Hepatocyte (in vitro differentiated cells): ENCODE measurements at regions not wholly inside any gene's neighbourhood (a gene's known extent, or its start where the extent isn't known, plus 50 kb on each side); places are given as distances from the start of the nearest gene placed in this dataset.

ENCODE experiments used
- DNase-seq: peaks from one replicate; pipeline ENCODE4 v3.0.0-alpha.2; 2016; ENCODE audit warnings: low spot score
- H2AFZ ChIP-seq: fragments of 200-600 bp; sonication (generic); 2 replicates; pipeline ENCODE4 v1.6.0; 2016; ENCODE audit warnings: antibody characterized with exemption, mild to moderate bottlenecking
- H3K27ac ChIP-seq: fragments of 200-600 bp; sonication (generic); 2 replicates; pipeline ENCODE4 v1.5.1; 2016; ENCODE audit warnings: mild to moderate bottlenecking
- H3K27me3 ChIP-seq: fragments of 200-600 bp; sonication (generic); 2 replicates; pipeline ENCODE4 v1.6.1; 2016
- H3K36me3 ChIP-seq: fragments of 200-600 bp; sonication (generic); replicated peaks from 2 replicates; pipeline ENCODE4 v1.5.1; 2016; ENCODE audit warnings: low read depth; ENCODE audit not compliant: insufficient read depth
- H3K4me1 ChIP-seq: fragments of 200-600 bp; sonication (generic); 2 replicates; pipeline ENCODE4 v1.5.1; 2016; ENCODE audit warnings: mild to moderate bottlenecking, moderate library complexity; ENCODE audit not compliant: insufficient read depth
- H3K4me2 ChIP-seq: fragments of 200-600 bp; sonication (generic); 2 replicates; pipeline ENCODE4 v1.6.0; 2016
- H3K4me3 ChIP-seq: fragments of 200-600 bp; sonication (generic); 2 replicates; pipeline ENCODE4 v1.5.1; 2016; ENCODE audit warnings: mild to moderate bottlenecking
- H3K79me2 ChIP-seq: fragments of 200-600 bp; sonication (generic); 2 replicates; pipeline ENCODE4 v1.6.0; 2017; ENCODE audit warnings: mild to moderate bottlenecking
- H3K9me2 ChIP-seq: fragments of 200-600 bp; sonication (generic); replicated peaks from 2 replicates; pipeline ENCODE4 v1.6.0; 2017; ENCODE audit warnings: mild to moderate bottlenecking; ENCODE audit not compliant: insufficient read depth
- H3K9me3 ChIP-seq: fragments of 200-600 bp; sonication (generic); 2 replicates; pipeline ENCODE4 v1.5.1; 2016; ENCODE audit warnings: low read depth, mild to moderate bottlenecking
- H4K20me1 ChIP-seq: fragments of 200-600 bp; sonication (generic); 2 replicates; pipeline ENCODE4 v1.6.0; 2016; ENCODE audit warnings: mild to moderate bottlenecking; ENCODE audit not compliant: insufficient read depth, poor library complexity, severe bottlenecking
- EZH2 ChIP-seq: fragments of 200-600 bp; sonication (generic); IDR thresholded peaks from 2 replicates; pipeline ENCODE4 v1.6.1; 2016; ENCODE audit warnings: antibody characterized with exemption, mild to moderate bottlenecking, borderline replicate concordance
- EZH2phosphoT487 ChIP-seq: fragments of 200-600 bp; sonication (generic); IDR thresholded peaks from one replicate; pipeline ENCODE4 v1.6.1; 2018; ENCODE audit warnings: antibody characterized with exemption, mild to moderate bottlenecking, low read depth, moderate library complexity; ENCODE audit not compliant: unreplicated experiment, severe bottlenecking
- WGBS: methylation state at CpG from one replicate; pipeline ENCODE4 v1.1.6; 2016; ENCODE audit warnings: low lambda C conversion rate; ENCODE audit errors: missing lambda C conversion rate; 5-methylcytosine and 5-hydroxymethylcytosine counted together
- TF ChIP-seq, protein P1 (sequence below): fragments of 200-600 bp; sonication (generic); IDR thresholded peaks from 2 replicates; pipeline ENCODE4 v1.5.1; 2016; ENCODE audit warnings: antibody characterized with exemption, mild to moderate bottlenecking; ENCODE audit not compliant: poor library complexity

DNA sequence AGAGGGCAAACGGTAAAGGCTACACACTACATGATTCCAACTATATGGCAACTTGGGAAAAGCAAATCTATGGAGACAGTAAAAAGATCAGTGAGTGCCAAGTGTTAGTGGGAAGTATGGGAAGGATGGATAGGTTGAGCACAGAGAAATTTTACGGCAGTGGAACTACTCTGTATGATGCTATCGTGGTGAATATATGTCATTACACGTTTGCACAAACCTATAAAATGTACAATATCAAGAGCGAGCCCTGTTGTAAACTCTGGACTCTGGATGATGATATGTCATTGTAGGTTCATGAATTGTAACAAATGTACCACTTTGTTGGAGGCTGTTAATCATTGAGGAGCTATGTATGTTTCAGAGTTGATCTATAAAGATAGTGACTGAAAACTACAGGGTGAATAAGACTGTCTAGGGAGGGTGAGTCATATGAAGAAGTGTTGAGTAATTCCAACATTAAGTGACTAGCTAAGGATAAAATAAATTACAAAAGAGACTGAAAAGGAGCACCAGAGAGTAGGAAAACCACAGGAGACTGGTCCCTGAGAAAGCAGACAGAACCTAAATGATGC is 349.2 kb upstream of the LMO3 start:
- 71% methylated on average over 5 of the region's 5 CpGs for WGBS

DNA sequence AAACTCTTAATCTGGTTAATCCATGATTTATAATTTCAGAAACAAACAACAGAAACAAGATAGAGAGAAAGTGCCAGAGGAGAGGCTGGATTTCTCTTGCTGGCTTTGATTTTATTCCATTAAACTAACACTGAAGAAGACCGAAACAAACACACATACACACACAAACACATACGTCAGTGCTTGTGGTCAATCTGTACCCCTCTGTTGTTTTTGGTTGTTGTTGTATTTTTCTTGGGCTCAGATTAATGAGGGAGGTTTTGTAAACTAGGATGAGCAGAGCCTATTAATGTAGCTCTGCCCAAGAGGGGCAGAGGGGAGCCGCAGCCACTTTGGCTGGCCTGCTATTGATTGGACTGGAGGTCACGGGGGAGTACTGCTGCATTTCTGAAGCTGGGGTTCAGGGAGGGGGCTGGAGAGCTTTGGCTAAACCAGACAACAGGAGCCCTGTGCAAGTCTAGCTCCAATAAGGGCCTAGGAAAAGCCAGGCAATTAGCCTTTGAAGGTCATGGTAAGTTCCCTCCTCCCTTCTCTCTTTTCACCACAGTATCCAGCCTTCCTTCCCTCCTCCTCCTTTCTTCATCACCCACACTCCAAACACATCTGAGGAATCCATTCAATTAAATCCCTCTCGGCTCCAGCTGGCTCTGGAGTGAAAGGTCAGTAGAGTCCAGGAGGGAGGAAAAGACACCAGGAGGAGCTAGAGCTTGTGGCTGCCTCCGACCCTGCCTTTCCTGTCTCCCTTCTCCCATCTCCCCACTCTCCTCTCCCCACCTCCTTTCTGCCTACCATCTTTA is 344.1 kb upstream of the LMO3 start:
- Histone ChIP-seq H3K9me2 (no peaks in the 10 kb centered on the region), H3K79me2 (no peaks in the 10 kb centered on the region), H3K9me3 (no peaks in the 10 kb centered on the region), H3K4me3 (no peak overlapping the region), H3K27ac (no peak overlapping the region), H3K36me3 (no peaks in the 10 kb centered on the region), H4K20me1 (no peaks in the 10 kb centered on the region), H2AFZ (no peak overlapping the region), H3K27me3 (no peaks in the 10 kb centered on the region), H3K4me1 (no peaks in the 10 kb centered on the region), H3K4me2 (no peak overlapping the region)
- 68% methylated on average over 6 of the region's 6 CpGs for WGBS
- TF ChIP-seq EZH2phosphoT487 (no peak), EZH2 (no peak)
- TF ChIP-seq, protein P1, sequence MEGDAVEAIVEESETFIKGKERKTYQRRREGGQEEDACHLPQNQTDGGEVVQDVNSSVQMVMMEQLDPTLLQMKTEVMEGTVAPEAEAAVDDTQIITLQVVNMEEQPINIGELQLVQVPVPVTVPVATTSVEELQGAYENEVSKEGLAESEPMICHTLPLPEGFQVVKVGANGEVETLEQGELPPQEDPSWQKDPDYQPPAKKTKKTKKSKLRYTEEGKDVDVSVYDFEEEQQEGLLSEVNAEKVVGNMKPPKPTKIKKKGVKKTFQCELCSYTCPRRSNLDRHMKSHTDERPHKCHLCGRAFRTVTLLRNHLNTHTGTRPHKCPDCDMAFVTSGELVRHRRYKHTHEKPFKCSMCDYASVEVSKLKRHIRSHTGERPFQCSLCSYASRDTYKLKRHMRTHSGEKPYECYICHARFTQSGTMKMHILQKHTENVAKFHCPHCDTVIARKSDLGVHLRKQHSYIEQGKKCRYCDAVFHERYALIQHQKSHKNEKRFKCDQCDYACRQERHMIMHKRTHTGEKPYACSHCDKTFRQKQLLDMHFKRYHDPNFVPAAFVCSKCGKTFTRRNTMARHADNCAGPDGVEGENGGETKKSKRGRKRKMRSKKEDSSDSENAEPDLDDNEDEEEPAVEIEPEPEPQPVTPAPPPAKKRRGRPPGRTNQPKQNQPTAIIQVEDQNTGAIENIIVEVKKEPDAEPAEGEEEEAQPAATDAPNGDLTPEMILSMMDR, result no peak
- DNase-seq, result no peak

More for the DNA sequence above, 349.2 kb upstream of the LMO3 start:
- Histone ChIP-seq H3K27me3 (no peaks in the 10 kb centered on the region), H3K36me3 (no peaks in the 10 kb centered on the region), H2AFZ (no peak overlapping the region), H3K4me1 (no peaks in the 10 kb centered on the region), H3K4me3 (no peak overlapping the region), H4K20me1 (no peaks in the 10 kb centered on the region), H3K79me2 (no peaks in the 10 kb centered on the region), H3K9me2 (no peaks in the 10 kb centered on the region), H3K27ac (no peak overlapping the region), H3K4me2 (no peak overlapping the region), H3K9me3 (no peaks in the 10 kb centered on the region)
- TF ChIP-seq, protein P1, result no peak
- TF ChIP-seq EZH2phosphoT487 (no peak), EZH2 (no peak)
- peak; percentile 24 for DNase-seq

DNA sequence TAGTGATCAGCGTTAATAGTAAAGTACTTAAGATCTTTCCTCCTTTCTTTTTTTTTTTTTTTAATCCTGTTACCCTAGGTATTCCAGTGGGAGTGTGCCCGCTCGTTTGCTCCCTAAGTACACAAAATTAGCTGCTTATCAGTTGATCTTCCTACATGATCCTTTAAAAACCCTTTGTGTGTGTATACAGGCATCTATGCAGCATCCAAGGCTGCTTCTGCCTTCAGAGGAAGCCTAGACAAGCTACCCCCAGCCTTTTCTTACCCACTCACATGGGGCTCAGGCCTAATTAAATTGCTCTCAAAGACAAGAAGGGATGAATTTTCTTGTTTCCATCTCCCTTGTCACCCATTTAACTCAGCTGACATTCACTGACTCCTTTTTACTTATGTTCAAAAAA is 343.4 kb upstream of the LMO3 start:
- H3K36me3 ChIP-seq, result no peaks in the 10 kb centered on the region
- DNase-seq, result no peak
- no peak overlapping the region for H3K4me2 ChIP-seq
- no peaks in the 10 kb centered on the region for H3K9me2 ChIP-seq
- H2AFZ ChIP-seq, result no peak overlapping the region
- H3K27ac ChIP-seq, result no peak overlapping the region
- no peak overlapping the region for H3K4me3 ChIP-seq
- WGBS, result 38% methylated on average over 3 of the region's 3 CpGs
- no peaks in the 10 kb centered on the region for H3K4me1 ChIP-seq
- TF ChIP-seq EZH2, result no peak
- TF ChIP-seq EZH2phosphoT487, result no peak
- TF ChIP-seq, protein P1, result no peak
- H3K9me3 ChIP-seq, result no peaks in the 10 kb centered on the region
- no peaks in the 10 kb centered on the region for H3K27me3 ChIP-seq
- no peaks in the 10 kb centered on the region for H4K20me1 ChIP-seq
- H3K79me2 ChIP-seq, result no peaks in the 10 kb centered on the region
